HEK293 (cell line): ENCODE measurements at regions not wholly inside any gene's neighbourhood (a gene's known extent, or its start where the extent isn't known, plus 50 kb on each side); places are given as distances from the start of the nearest gene placed in this dataset.

Source experiments
- CTCF ChIA-PET: fragments of 350-600 bp; formaldehyde crosslinking; extraction: SDS; loops from one replicate; lab custom pipeline; 2021; ENCODE audit warnings: antibody characterized with exemption; lab: Yijun Ruan, JAX
- POLR2A ChIA-PET: fragments of 300-600 bp; formaldehyde crosslinking; extraction: SDS; loops from one replicate; lab custom pipeline; 2020; ENCODE audit warnings: antibody characterized with exemption, inconsistent platforms; lab: Yijun Ruan, JAX
- H3K27ac ChIP-seq: fragments of 200-500 bp; sonication (Bioruptor generic); 2 replicates; pipeline ENCODE4 v1.5.1; 2014; ENCODE audit warnings: low read depth, low read length, control low read depth, inconsistent platforms; ENCODE audit errors: extremely low read depth
- H3K36me3 ChIP-seq, 2 experiments: fragments of 200-500 bp in 1 of 2; sonication (Bioruptor generic) in 1 of 2; 1 replicate in 1 of 2; 2 replicates in 1 of 2; pipeline ENCODE4 v1.5.1; 2014 to 2017; ENCODE audit warnings: inconsistent platforms in 2 of 2, low read length in 2 of 2; ENCODE audit not compliant: control insufficient read depth in 2 of 2, insufficient read depth in 1 of 2
- H3K4me1 ChIP-seq: fragments of 200-500 bp; sonication (Bioruptor generic); 2 replicates; pipeline ENCODE4 v1.5.1; 2014; ENCODE audit warnings: mild to moderate bottlenecking, low read length, inconsistent platforms; ENCODE audit not compliant: control insufficient read depth, insufficient read depth
- H3K4me3 ChIP-seq: 2 replicates; pipeline ENCODE4 v1.5.1; 2011; ENCODE audit warnings: low read depth, mild to moderate bottlenecking, control low read depth, low read length, moderate library complexity
- H3K9me3 ChIP-seq: fragments of 200-500 bp; sonication (Bioruptor generic); 2 replicates; pipeline ENCODE4 v1.5.1; 2014; ENCODE audit warnings: low read depth, low read length, inconsistent platforms; ENCODE audit not compliant: control insufficient read depth, insufficient read depth
- GLIS1 ChIP-seq: fragments of 450-650 bp; formaldehyde crosslinking; IDR thresholded peaks from 2 replicates; pipeline ENCODE4 v1.5.1; 2016; ENCODE audit warnings: missing biosample characterization, missing genetic modification characterization
- MEIS1 ChIP-seq: sonication (generic); formaldehyde crosslinking; IDR thresholded peaks from 2 replicates; pipeline ENCODE4 v1.8.1; 2022; ENCODE audit warnings: missing genetic modification reagents, mild to moderate bottlenecking, borderline replicate concordance
- MYNN ChIP-seq: fragments of 450-650 bp; formaldehyde crosslinking; IDR thresholded peaks from 2 replicates; pipeline ENCODE4 v1.5.1; 2016; ENCODE audit warnings: missing biosample characterization, missing genetic modification characterization, borderline replicate concordance
- SCRT1 ChIP-seq: fragments of 450-650 bp; formaldehyde crosslinking; IDR thresholded peaks from 2 replicates; pipeline ENCODE4 v1.5.1; 2016; ENCODE audit warnings: missing biosample characterization, missing genetic modification characterization, borderline replicate concordance
- SP3 ChIP-seq: fragments of 450-650 bp; formaldehyde crosslinking; IDR thresholded peaks from 2 replicates; pipeline ENCODE4 v1.5.1; 2016; ENCODE audit warnings: missing biosample characterization, missing genetic modification characterization
- TCF7L2 ChIP-seq: IDR thresholded peaks from 2 replicates; pipeline ENCODE4 v1.6.1; 2011; ENCODE audit warnings: low read depth, mild to moderate bottlenecking, inconsistent platforms, low read length, moderate library complexity, borderline replicate concordance
- YY2 ChIP-seq: fragments of 450-650 bp; formaldehyde crosslinking; IDR thresholded peaks from 2 replicates; pipeline ENCODE4 v1.5.1; 2016; ENCODE audit warnings: missing biosample characterization, missing genetic modification characterization
- ZBTB21 ChIP-seq: fragments of 450-650 bp; formaldehyde crosslinking; IDR thresholded peaks from 2 replicates; pipeline ENCODE4 v1.5.1; 2017; ENCODE audit warnings: missing biosample characterization, missing genetic modification characterization
- ZNF223 ChIP-seq: fragments of 450-650 bp; formaldehyde crosslinking; IDR thresholded peaks from 2 replicates; pipeline ENCODE4 v1.5.1; 2016; ENCODE audit warnings: missing biosample characterization, missing genetic modification characterization
- ZNF23 ChIP-seq: fragments of 450-650 bp; formaldehyde crosslinking; IDR thresholded peaks from 2 replicates; pipeline ENCODE4 v1.5.1; 2016; ENCODE audit warnings: missing biosample characterization, missing genetic modification characterization, borderline replicate concordance
- ZNF248 ChIP-seq: fragments of 450-650 bp; formaldehyde crosslinking; IDR thresholded peaks from 2 replicates; pipeline ENCODE4 v1.5.1; 2017; ENCODE audit warnings: missing biosample characterization, missing genetic modification characterization
- ZNF26 ChIP-seq: fragments of 450-650 bp; formaldehyde crosslinking; IDR thresholded peaks from 2 replicates; pipeline ENCODE4 v1.5.1; 2016; ENCODE audit warnings: missing biosample characterization, missing genetic modification characterization
- ZNF324 ChIP-seq: fragments of 450-650 bp; formaldehyde crosslinking; IDR thresholded peaks from 2 replicates; pipeline ENCODE4 v1.5.1; 2016; ENCODE audit warnings: missing biosample characterization, missing genetic modification characterization
- ZNF404 ChIP-seq: fragments of 450-650 bp; formaldehyde crosslinking; IDR thresholded peaks from 2 replicates; pipeline ENCODE4 v1.5.1; 2017; ENCODE audit warnings: missing biosample characterization, missing genetic modification characterization
- ZNF423 ChIP-seq: fragments of 450-650 bp; formaldehyde crosslinking; IDR thresholded peaks from 2 replicates; pipeline ENCODE4 v1.5.1; 2016; ENCODE audit warnings: missing biosample characterization, missing genetic modification characterization
- ZNF529 ChIP-seq: fragments of 450-650 bp; formaldehyde crosslinking; IDR thresholded peaks from 2 replicates; pipeline ENCODE4 v1.5.1; 2017; ENCODE audit warnings: missing genetic modification characterization, missing biosample characterization; ENCODE audit not compliant: insufficient replicate concordance
- ZNF623 ChIP-seq: fragments of 450-650 bp; formaldehyde crosslinking; IDR thresholded peaks from 2 replicates; pipeline ENCODE4 v1.5.1; 2016; ENCODE audit warnings: missing biosample characterization, missing genetic modification characterization
- ZNF660 ChIP-seq: fragments of 450-650 bp; IDR thresholded peaks from 2 replicates; pipeline ENCODE4 v1.5.1; 2018; ENCODE audit warnings: missing biosample characterization, mild to moderate bottlenecking, missing genetic modification characterization
- ZNF837 ChIP-seq: fragments of 450-650 bp; formaldehyde crosslinking; IDR thresholded peaks from 2 replicates; pipeline ENCODE4 v1.5.1; 2016; ENCODE audit warnings: missing biosample characterization, missing genetic modification characterization
- ZSCAN30 ChIP-seq: fragments of 450-650 bp; IDR thresholded peaks from 2 replicates; pipeline ENCODE4 v1.5.1; 2018; ENCODE audit warnings: missing biosample characterization, mild to moderate bottlenecking, missing genetic modification characterization, moderate library complexity
- TF ChIP-seq, protein P1 (sequence below): fragments of 450-650 bp; formaldehyde crosslinking; IDR thresholded peaks from 2 replicates; pipeline ENCODE4 v1.5.1; 2017; ENCODE audit warnings: missing biosample characterization, missing genetic modification characterization
- TF ChIP-seq, protein P2 (sequence below): fragments of 450-650 bp; formaldehyde crosslinking; IDR thresholded peaks from 2 replicates; pipeline ENCODE4 v1.5.1; 2016; ENCODE audit warnings: missing biosample characterization, missing genetic modification characterization
- TF ChIP-seq, protein P3 (sequence below): fragments of 450-650 bp; formaldehyde crosslinking; IDR thresholded peaks from 2 replicates; pipeline ENCODE4 v1.5.1; 2016; ENCODE audit warnings: missing biosample characterization, missing genetic modification characterization

- H3K4me3 ChIP-seq = no peak overlapping the region
- no peaks in the 10 kb centered on the region for H3K4me1 ChIP-seq
- TF ChIP-seq MEIS1 = no peak
- TF ChIP-seq ZNF623 (tag by site-specific recombination) = no peak
- no peak for TF ChIP-seq ZNF248 (tag by site-specific recombination)
- no peak for TF ChIP-seq ZNF837
- no peak for TF ChIP-seq SCRT1 (tag by site-specific recombination)
- TF ChIP-seq ZNF423 (tag by site-specific recombination) = no peak
- TF ChIP-seq ZNF660 (tag by site-specific recombination) = no peak
- TF ChIP-seq, protein P1, sequence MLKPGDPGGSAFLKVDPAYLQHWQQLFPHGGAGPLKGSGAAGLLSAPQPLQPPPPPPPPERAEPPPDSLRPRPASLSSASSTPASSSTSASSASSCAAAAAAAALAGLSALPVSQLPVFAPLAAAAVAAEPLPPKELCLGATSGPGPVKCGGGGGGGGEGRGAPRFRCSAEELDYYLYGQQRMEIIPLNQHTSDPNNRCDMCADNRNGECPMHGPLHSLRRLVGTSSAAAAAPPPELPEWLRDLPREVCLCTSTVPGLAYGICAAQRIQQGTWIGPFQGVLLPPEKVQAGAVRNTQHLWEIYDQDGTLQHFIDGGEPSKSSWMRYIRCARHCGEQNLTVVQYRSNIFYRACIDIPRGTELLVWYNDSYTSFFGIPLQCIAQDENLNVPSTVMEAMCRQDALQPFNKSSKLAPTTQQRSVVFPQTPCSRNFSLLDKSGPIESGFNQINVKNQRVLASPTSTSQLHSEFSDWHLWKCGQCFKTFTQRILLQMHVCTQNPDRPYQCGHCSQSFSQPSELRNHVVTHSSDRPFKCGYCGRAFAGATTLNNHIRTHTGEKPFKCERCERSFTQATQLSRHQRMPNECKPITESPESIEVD (tag by site-specific recombination) = no peak
- TF ChIP-seq ZSCAN30 (tag by site-specific recombination) = no peak
- no peak for TF ChIP-seq ZBTB21 (tag by site-specific recombination)
- no peak for TF ChIP-seq SP3 (tag by site-specific recombination)
- TF ChIP-seq ZNF23 (tag by site-specific recombination) = no peak
- TF ChIP-seq ZNF324 (tag by site-specific recombination) = no peak
- TF ChIP-seq TCF7L2 = no peak
- TF ChIP-seq MYNN = no peak
- TF ChIP-seq ZNF26 (tag by site-specific recombination) = no peak
- TF ChIP-seq ZNF529 (tag by site-specific recombination) = no peak
- POLR2A ChIA-PET = no interaction called here
- no peaks in the 10 kb centered on the region for H3K36me3 ChIP-seq
- CTCF ChIA-PET = interaction anchor here (0.6 kb wide), 1 partner anchor 905 kb away, joined by 3 read pairs; no protein-coding TSS in a partner anchor
- no peaks in the 10 kb centered on the region for H3K9me3 ChIP-seq
- no peak overlapping the region for H3K27ac ChIP-seq
These were observed 913.4 kb downstream of the CBLN2 start for GRCh38 chr18:71630696-71631095.

DNA sequence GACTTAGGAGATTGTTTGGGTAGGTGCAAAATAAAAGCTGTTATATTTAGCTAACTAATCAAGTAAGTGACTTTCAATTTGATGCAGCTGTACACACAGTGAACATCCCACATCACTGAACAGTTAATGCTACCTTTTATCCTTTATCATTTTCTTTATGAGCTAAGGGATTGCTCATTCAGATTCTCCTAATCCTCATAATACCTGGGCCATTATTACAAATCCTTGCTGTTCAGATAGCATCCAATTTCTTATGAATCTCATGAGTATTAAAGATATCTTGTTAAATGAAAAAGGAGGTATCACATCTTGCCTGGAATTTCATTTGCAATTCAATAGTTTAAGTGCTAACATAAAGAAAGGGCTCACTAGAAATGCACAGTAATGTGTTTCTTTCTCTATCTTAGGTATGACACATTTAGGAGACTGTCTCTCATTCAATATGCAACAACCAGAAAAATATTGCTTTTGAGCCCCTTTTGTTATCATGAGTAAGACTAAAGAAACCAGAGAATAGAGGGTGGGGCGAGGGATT lies 918.5 kb downstream of the CBLN2 start:
- Histone ChIP-seq H3K9me3 (no peaks in the 10 kb centered on the region), H3K36me3 (no peaks in the 10 kb centered on the region), H3K4me1 (no peaks in the 10 kb centered on the region), H3K27ac (no peak overlapping the region), H3K4me3 (no peak overlapping the region)
- TF ChIP-seq, protein P2, sequence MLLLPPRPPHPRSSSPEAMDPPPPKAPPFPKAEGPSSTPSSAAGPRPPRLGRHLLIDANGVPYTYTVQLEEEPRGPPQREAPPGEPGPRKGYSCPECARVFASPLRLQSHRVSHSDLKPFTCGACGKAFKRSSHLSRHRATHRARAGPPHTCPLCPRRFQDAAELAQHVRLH (tag by site-specific recombination) = no peak
- TF ChIP-seq GLIS1 (tag by site-specific recombination) (no peak), ZNF404 (tag by site-specific recombination) (no peak), ZNF223 (tag by site-specific recombination) (no peak), YY2 (no peak)
- TF ChIP-seq, protein P3, sequence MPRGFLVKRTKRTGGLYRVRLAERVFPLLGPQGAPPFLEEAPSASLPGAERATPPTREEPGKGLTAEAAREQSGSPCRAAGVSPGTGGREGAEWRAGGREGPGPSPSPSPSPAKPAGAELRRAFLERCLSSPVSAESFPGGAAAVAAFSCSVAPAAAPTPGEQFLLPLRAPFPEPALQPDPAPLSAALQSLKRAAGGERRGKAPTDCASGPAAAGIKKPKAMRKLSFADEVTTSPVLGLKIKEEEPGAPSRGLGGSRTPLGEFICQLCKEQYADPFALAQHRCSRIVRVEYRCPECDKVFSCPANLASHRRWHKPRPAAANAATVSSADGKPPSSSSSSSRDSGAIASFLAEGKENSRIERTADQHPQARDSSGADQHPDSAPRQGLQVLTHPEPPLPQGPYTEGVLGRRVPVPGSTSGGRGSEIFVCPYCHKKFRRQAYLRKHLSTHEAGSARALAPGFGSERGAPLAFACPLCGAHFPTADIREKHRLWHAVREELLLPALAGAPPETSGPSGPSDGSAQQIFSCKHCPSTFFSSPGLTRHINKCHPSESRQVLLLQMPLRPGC (tag by site-specific recombination) = no peak
- POLR2A ChIA-PET = no interaction called here
- CTCF ChIA-PET = no interaction called here
